ENCODE measurements at regions not wholly inside any gene's neighbourhood (a gene's known extent, or its start where the extent isn't known, plus 50 kb on each side); places are given as distances from the start of the nearest gene placed in this dataset.

DNA sequence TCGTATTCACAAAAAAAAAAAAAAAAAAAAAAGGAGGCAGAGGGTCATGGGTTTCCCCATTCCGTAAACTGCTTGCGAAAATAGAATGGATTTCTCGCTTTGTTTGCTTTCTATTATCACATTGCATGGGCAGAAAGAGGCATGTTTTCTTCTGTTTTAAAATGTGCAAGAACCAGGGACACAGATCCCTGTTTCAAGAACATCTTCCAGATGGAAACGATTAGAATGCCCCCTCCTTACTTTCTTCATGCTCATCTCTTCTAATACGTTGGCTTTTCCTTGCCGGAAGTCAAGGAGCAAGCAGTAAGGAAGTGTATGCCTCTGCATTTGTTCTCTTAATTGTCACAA is 51.0 kb upstream of the ZNF516 start:
- no peak for DNase-seq
- 46 to 56% (median 52%) methylated on average over 7 of the region's 7 CpGs for WGBS, 4 donors
- H3K36me3 ChIP-seq (replicated peaks in 1 of 2), result no peaks in the 10 kb centered on the region
- H3K4me1 ChIP-seq (replicated peaks in 1 of 2), result no peaks in the 10 kb centered on the region
- TF ChIP-seq, protein P1, sequence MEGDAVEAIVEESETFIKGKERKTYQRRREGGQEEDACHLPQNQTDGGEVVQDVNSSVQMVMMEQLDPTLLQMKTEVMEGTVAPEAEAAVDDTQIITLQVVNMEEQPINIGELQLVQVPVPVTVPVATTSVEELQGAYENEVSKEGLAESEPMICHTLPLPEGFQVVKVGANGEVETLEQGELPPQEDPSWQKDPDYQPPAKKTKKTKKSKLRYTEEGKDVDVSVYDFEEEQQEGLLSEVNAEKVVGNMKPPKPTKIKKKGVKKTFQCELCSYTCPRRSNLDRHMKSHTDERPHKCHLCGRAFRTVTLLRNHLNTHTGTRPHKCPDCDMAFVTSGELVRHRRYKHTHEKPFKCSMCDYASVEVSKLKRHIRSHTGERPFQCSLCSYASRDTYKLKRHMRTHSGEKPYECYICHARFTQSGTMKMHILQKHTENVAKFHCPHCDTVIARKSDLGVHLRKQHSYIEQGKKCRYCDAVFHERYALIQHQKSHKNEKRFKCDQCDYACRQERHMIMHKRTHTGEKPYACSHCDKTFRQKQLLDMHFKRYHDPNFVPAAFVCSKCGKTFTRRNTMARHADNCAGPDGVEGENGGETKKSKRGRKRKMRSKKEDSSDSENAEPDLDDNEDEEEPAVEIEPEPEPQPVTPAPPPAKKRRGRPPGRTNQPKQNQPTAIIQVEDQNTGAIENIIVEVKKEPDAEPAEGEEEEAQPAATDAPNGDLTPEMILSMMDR (IDR thresholded peaks at IDR 0.05), result no peak
- TF ChIP-seq POLR2A (IDR thresholded peaks at IDR 0.05), result no peak
- no peak overlapping the region for H3K4me3 ChIP-seq
- H3K27me3 ChIP-seq, result no peaks in the 10 kb centered on the region
- intact Hi-C loops (cut with DNase I), result no loop called here
- H3K9me3 ChIP-seq (replicated peaks in 1 of 3), result no peaks in the 10 kb centered on the region
- no peak overlapping the region for H3K27ac ChIP-seq

DNA sequence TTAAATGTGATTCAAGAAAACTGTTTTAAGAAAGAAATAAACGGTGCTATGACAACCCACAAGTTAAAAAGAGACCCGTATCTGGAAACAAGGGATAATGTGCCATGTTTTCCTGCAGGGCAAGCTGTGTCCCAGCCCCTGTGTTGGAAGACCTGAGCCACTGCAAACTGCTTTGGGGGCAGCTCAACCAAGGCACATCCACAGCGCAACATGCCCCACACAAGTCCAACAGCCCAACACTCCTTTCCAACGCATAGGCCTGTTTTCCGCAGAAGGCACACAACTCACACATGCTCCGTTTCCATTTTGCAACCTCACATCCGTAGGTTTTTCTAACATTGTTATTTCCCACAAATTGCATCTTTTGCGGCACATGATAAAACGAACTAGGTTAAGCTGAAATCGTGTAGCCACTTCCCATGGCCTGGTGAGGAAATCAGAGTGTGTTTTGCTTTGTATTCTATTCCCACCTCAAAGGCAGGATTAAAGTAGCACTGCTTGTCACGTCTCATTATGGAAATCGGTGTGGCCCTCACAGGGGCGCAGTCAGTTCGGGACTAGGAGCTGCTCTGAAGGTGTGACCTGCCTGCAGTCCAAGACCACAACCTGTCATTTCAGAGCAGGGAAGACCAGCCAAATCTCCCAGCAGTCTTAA is 50.5 kb upstream of the ZNF516 start:
- Histone ChIP-seq H3K4me1 (replicated peaks in 1 of 2) (no peaks in the 10 kb centered on the region), H3K27ac (no peak overlapping the region), H3K27me3 (no peaks in the 10 kb centered on the region), H3K9me3 (replicated peaks in 1 of 3) (no peaks in the 10 kb centered on the region), H3K36me3 (replicated peaks in 1 of 2) (no peaks in the 10 kb centered on the region), H3K4me3 (no peak overlapping the region)
- DNase-seq, result no peak
- TF ChIP-seq POLR2A (IDR thresholded peaks at IDR 0.05), result no peak
- WGBS, 4 donors, result 77 to 84% (median 79%) methylated on average over 14 of the region's 14 CpGs
- intact Hi-C loops (cut with DNase I), result no loop called here

DNA sequence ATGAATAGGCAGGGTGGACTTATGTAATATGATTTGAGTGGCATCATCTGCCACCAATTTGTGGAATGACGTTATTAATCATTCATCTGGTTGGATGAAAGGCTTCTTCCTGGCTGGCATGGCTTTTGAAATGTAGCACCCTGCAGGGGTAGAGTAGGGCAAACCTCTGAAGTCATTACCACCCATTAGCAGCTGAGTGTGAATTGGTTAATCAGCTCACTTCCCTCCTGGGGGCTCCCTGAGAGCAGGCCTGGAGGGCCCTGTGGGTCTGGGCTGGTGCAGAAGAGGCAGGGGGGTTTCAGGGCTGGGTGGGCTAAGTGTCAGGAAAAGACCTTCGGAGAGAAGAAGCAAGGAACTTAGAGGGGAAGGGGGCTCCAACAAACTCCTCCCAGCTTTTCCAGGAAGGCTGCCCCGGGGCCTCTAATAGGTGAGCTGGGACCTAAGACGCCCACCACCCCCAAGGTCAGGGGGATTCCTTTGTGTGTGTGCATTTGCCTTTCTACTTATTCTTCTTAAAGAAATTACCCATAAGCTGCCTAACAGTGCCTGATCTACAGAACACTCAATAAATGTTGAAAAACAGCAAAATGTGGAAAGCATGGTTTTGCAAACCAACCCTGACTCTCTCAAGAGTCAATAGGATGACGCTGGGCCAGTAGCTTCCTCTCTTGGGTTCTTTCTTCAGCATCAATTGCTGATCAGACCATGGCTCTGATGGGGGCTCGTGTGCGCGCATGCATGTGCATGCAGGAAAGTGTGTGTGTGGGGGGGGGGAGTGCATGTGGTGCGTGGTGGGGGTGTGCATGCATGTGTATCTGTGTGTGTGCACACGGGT is 49.7 kb upstream of the ZNF516 start:
- no peaks in the 10 kb centered on the region for H3K9me3 ChIP-seq (replicated peaks in 1 of 3)
- WGBS, 4 donors, result 80 to 88% (median 84%) methylated on average over 10 of the region's 10 CpGs
- H3K4me1 ChIP-seq (replicated peaks in 1 of 2), result no peaks in the 10 kb centered on the region
- TF ChIP-seq, protein P1 (IDR thresholded peaks at IDR 0.05), result no peak
- TF ChIP-seq POLR2A (IDR thresholded peaks at IDR 0.05), result no peak
- H3K27ac ChIP-seq, result no peak overlapping the region
- no peaks in the 10 kb centered on the region for H3K27me3 ChIP-seq
- H3K36me3 ChIP-seq (replicated peaks in 1 of 2), result no peaks in the 10 kb centered on the region
- DNase-seq, result no peak
- intact Hi-C loops (cut with DNase I), result no loop called here
- H3K4me3 ChIP-seq, result no peak overlapping the region

Small RNA genes lying in the stretch of these regions (small RNA-seq; reads per million reads assigned to genes)
- gene AC139085.1, result 0 reads per million in 2 donors

All from adrenal gland (tissue), 9 donors.